Liver (tissue), 8 donors: ENCODE measurements at regions not wholly inside any gene's neighbourhood (a gene's known extent, or its start where the extent isn't known, plus 50 kb on each side); places are given as distances from the start of the nearest gene placed in this dataset.

Source experiments
- DNase-seq: peaks from one replicate; pipeline ENCODE4 v3.0.0-alpha.2; 2017; ENCODE audit warnings: low spot score
- H3K27ac ChIP-seq, 2 donors: one replicate each; pipeline ENCODE4 v1.7.0; 2013; ENCODE audit warnings: inconsistent platforms in 2 of 2, low read length in 2 of 2, control low read depth in 1 of 2, low read depth in 1 of 2, mild to moderate bottlenecking in 1 of 2
- H3K27me3 ChIP-seq, 4 donors: one replicate each; pipeline versions ENCODE4 v1.6.1 to v1.7.0; 2013; ENCODE audit warnings: low read length in 3 of 4, inconsistent platforms in 1 of 4, mild to moderate bottlenecking in 1 of 4, moderate library complexity in 1 of 4; ENCODE audit not compliant: control insufficient read depth in 4 of 4, insufficient read depth in 4 of 4
- H3K36me3 ChIP-seq, 4 donors: one replicate each; pipeline versions ENCODE4 v1.6.1 to v1.7.0; 2013; ENCODE audit warnings: low read length in 3 of 4, mild to moderate bottlenecking in 3 of 4, low read depth in 1 of 4, moderate library complexity in 1 of 4; ENCODE audit not compliant: control insufficient read depth in 4 of 4, insufficient read depth in 3 of 4
- H3K4me1 ChIP-seq, 4 donors: one replicate each; pipeline versions ENCODE4 v1.6.1 to v1.7.0; 2013; ENCODE audit warnings: low read length in 3 of 4, mild to moderate bottlenecking in 3 of 4, moderate library complexity in 1 of 4; ENCODE audit not compliant: control insufficient read depth in 4 of 4, insufficient read depth in 4 of 4
- H3K4me3 ChIP-seq, 3 donors: one replicate each; pipeline versions ENCODE4 v1.6.1 to v1.7.0; 2013; ENCODE audit warnings: low read length in 3 of 3, control low read depth in 1 of 3, low read depth in 1 of 3, mild to moderate bottlenecking in 1 of 3
- H3K9ac ChIP-seq, 2 donors: one replicate each; pipeline ENCODE4 v1.7.0; 2013; ENCODE audit warnings: low read length in 2 of 2, mild to moderate bottlenecking in 2 of 2, moderate library complexity in 2 of 2, control low read depth in 1 of 2, low read depth in 1 of 2
- H3K9me3 ChIP-seq, 4 donors: one replicate each; pipeline versions ENCODE4 v1.6.1 to v1.7.0; 2013; ENCODE audit warnings: low read length in 3 of 4; ENCODE audit not compliant: control insufficient read depth in 4 of 4
- EGR1 ChIP-seq, 2 donors: IDR thresholded peaks; 2 replicates each; pipeline ENCODE4 v1.6.1; 2016 to 2018; ENCODE audit warnings: antibody characterized with exemption in 2 of 2, low read depth in 2 of 2
- FOXA1 ChIP-seq: IDR thresholded peaks from 2 replicates; pipeline ENCODE4 v1.6.1; 2016; ENCODE audit warnings: antibody characterized with exemption
- FOXA2 ChIP-seq: IDR thresholded peaks from 2 replicates; pipeline ENCODE4 v1.6.1; 2016; ENCODE audit warnings: antibody characterized with exemption
- GABPA ChIP-seq, 2 donors: IDR thresholded peaks in 1 of 2; conservative IDR thresholded peaks in 1 of 2; 2 replicates each; pipeline ENCODE4 v1.6.1; 2016; ENCODE audit warnings: antibody characterized with exemption in 2 of 2, mild to moderate bottlenecking in 1 of 2, moderate library complexity in 1 of 2
- HNF4A ChIP-seq, 2 donors: conservative IDR thresholded peaks; 2 replicates each; pipeline ENCODE4 v1.6.1; 2016; ENCODE audit warnings: antibody characterized with exemption in 2 of 2, mild to moderate bottlenecking in 2 of 2
- HNF4G ChIP-seq: IDR thresholded peaks from 2 replicates; pipeline ENCODE4 v1.6.1; 2016; ENCODE audit warnings: antibody characterized with exemption
- JUND ChIP-seq, 2 donors: IDR thresholded peaks; 2 replicates each; pipeline ENCODE4 v1.6.1; 2016; ENCODE audit warnings: antibody characterized with exemption in 2 of 2
- NR2F2 ChIP-seq: IDR thresholded peaks from 2 replicates; pipeline ENCODE4 v1.6.1; 2016; ENCODE audit warnings: antibody characterized with exemption
- RAD21 ChIP-seq, 2 donors: IDR thresholded peaks; 2 replicates each; pipeline ENCODE4 v1.6.1; 2016; ENCODE audit warnings: antibody characterized with exemption in 2 of 2, mild to moderate bottlenecking in 2 of 2
- RXRA ChIP-seq, 2 donors: IDR thresholded peaks; 2 replicates each; pipeline ENCODE4 v1.6.1; 2017 to 2018; ENCODE audit warnings: antibody characterized with exemption in 2 of 2, mild to moderate bottlenecking in 1 of 2
- SP1 ChIP-seq: IDR thresholded peaks from 2 replicates; pipeline ENCODE4 v1.6.1; 2018; ENCODE audit warnings: antibody characterized with exemption, mild to moderate bottlenecking
- TAF1 ChIP-seq: conservative IDR thresholded peaks from 2 replicates; pipeline ENCODE4 v1.6.1; 2016; ENCODE audit warnings: antibody characterized with exemption, mild to moderate bottlenecking
- YY1 ChIP-seq: IDR thresholded peaks from 2 replicates; pipeline ENCODE4 v1.6.1; 2016; ENCODE audit warnings: antibody characterized with exemption, mild to moderate bottlenecking
- WGBS: extraction: QIAGEN DNeasy Blood & Tissue Kit; methylation state at CpG from one replicate; pipeline ENCODE4 v1.1.7; 2013; 5-methylcytosine and 5-hydroxymethylcytosine counted together
- TF ChIP-seq, protein P1 (sequence below): fragments of 150-350 bp; IDR thresholded peaks from 2 replicates; pipeline ENCODE4 v1.5.1; 2017; ENCODE audit warnings: improper control_type of control experiment, low read depth, low read length; ENCODE audit not compliant: missing input control
- TF ChIP-seq, protein P2 (sequence below): IDR thresholded peaks from 2 replicates; pipeline ENCODE4 v1.6.1; 2016; ENCODE audit warnings: antibody characterized with exemption
- TF ChIP-seq, protein P3 (sequence below): IDR thresholded peaks from 2 replicates; pipeline ENCODE4 v1.6.1; 2016; ENCODE audit warnings: antibody characterized with exemption, mild to moderate bottlenecking
- TF ChIP-seq, protein P4 (sequence below): IDR thresholded peaks from 2 replicates; pipeline ENCODE4 v1.6.1; 2016; ENCODE audit warnings: antibody characterized with exemption
- TF ChIP-seq, protein P5 (sequence below): IDR thresholded peaks from 2 replicates; pipeline ENCODE4 v1.6.1; 2016; ENCODE audit warnings: antibody characterized with exemption
- donor health status: healthy.
- donor health status: healthy.
- donor health status: healthy.
- donor health status: healthy.
- donor health status: healthy.

DNA sequence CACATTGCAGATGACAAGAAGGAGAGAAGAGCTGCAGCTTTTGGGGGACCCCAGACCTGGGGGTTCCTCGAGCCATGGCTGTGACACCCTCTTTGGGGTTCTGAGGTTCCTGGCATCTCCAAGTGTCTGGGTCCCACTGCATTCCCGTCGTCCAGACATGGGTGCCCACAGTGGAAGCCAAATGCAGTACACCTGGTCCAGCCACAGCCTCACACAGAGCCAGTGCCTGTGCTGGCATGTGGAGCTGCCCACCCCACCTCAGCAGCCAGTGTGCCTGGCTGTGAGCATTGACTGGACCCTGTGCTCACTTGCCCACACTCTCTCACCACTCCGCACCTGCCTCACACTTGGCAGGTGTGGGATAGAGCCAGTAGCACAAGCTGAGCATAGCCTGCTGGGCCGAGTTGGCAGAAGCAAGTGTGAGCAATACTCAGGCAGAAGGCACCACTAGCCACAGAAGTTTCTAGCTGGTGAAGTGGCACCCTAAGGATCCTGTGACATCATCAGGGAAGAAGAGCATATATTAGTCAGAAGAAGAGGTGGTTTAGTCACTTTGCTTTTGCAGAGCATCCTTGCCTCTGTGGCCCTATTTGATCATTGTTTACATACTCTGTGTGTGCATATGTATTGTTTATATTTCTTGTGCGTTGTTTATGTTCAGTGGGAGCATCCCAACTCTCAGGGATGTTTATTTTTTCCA lies 65.0 kb upstream of the MAGEB2 start:
- no peaks in the 10 kb centered on the region for H3K27me3 ChIP-seq
- no peak overlapping the region for H3K4me3 ChIP-seq
- no peak for DNase-seq
- TF ChIP-seq HNF4A (conservative IDR thresholded peaks at IDR 0.05) (no peak), HNF4G (no peak), RAD21 (IDR thresholded peaks at IDR 0.05) (no peak), FOXA1 (no peak), RXRA (IDR thresholded peaks at IDR 0.05) (no peak), SP1 (no peak), GABPA (IDR thresholded peaks at IDR 0.05 in 1 of 2, conservative IDR thresholded peaks at IDR 0.05 in 1 of 2) (no peak)
- TF ChIP-seq, protein P1, sequence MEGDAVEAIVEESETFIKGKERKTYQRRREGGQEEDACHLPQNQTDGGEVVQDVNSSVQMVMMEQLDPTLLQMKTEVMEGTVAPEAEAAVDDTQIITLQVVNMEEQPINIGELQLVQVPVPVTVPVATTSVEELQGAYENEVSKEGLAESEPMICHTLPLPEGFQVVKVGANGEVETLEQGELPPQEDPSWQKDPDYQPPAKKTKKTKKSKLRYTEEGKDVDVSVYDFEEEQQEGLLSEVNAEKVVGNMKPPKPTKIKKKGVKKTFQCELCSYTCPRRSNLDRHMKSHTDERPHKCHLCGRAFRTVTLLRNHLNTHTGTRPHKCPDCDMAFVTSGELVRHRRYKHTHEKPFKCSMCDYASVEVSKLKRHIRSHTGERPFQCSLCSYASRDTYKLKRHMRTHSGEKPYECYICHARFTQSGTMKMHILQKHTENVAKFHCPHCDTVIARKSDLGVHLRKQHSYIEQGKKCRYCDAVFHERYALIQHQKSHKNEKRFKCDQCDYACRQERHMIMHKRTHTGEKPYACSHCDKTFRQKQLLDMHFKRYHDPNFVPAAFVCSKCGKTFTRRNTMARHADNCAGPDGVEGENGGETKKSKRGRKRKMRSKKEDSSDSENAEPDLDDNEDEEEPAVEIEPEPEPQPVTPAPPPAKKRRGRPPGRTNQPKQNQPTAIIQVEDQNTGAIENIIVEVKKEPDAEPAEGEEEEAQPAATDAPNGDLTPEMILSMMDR, result no peak
- 79% methylated on average over 6 of the region's 6 CpGs for WGBS
- no peaks in the 10 kb centered on the region for H3K36me3 ChIP-seq
- H3K9ac ChIP-seq, result no peak overlapping the region
- H3K9me3 ChIP-seq, result no peaks in the 10 kb centered on the region
- H3K4me1 ChIP-seq, result no peaks in the 10 kb centered on the region
- no peak overlapping the region for H3K27ac ChIP-seq

DNA sequence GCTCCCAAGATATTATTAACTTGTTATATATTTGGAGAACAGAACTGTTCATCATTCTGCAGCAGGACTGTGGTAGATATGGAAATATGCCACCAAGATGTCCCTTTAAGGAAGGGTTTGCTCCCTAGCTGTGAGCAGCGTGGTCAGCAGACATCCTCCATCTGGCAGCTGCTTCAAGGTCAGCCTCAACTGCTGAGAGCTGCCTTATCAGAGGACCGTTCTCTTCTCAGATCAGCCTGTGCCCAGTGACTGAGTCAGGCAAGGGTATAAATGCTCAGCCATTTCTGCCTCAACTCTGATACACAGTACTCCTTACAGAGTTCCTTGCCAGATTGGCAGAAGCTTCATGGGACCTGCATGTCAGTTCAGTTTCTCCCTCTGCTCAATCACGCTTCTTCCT lies 63.4 kb upstream of the MAGEB2 start:
- Histone ChIP-seq H3K9ac (no peak overlapping the region), H3K4me1 (no peaks in the 10 kb centered on the region), H3K27me3 (no peaks in the 10 kb centered on the region), H3K4me3 (no peak overlapping the region), H3K36me3 (no peaks in the 10 kb centered on the region), H3K9me3 (no peaks in the 10 kb centered on the region), H3K27ac (no peak overlapping the region)
- DNase-seq, result no peak
- no peak for TF ChIP-seq RXRA (IDR thresholded peaks at IDR 0.05)
- TF ChIP-seq, protein P1, result no peak
- no peak for TF ChIP-seq EGR1 (IDR thresholded peaks at IDR 0.05; ENCODE audit: low read depth in 2 of 2)
- TF ChIP-seq SP1, result no peak
- TF ChIP-seq HNF4G, result no peak
- no peak for TF ChIP-seq FOXA1
- no peak for TF ChIP-seq NR2F2
- TF ChIP-seq YY1, result no peak
- TF ChIP-seq GABPA (IDR thresholded peaks at IDR 0.05 in 1 of 2, conservative IDR thresholded peaks at IDR 0.05 in 1 of 2), result no peak
- TF ChIP-seq, protein P2, sequence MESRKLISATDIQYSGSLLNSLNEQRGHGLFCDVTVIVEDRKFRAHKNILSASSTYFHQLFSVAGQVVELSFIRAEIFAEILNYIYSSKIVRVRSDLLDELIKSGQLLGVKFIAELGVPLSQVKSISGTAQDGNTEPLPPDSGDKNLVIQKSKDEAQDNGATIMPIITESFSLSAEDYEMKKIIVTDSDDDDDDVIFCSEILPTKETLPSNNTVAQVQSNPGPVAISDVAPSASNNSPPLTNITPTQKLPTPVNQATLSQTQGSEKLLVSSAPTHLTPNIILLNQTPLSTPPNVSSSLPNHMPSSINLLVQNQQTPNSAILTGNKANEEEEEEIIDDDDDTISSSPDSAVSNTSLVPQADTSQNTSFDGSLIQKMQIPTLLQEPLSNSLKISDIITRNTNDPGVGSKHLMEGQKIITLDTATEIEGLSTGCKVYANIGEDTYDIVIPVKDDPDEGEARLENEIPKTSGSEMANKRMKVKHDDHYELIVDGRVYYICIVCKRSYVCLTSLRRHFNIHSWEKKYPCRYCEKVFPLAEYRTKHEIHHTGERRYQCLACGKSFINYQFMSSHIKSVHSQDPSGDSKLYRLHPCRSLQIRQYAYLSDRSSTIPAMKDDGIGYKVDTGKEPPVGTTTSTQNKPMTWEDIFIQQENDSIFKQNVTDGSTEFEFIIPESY, result no peak
- no peak for TF ChIP-seq RAD21 (IDR thresholded peaks at IDR 0.05)
- TF ChIP-seq, protein P3, sequence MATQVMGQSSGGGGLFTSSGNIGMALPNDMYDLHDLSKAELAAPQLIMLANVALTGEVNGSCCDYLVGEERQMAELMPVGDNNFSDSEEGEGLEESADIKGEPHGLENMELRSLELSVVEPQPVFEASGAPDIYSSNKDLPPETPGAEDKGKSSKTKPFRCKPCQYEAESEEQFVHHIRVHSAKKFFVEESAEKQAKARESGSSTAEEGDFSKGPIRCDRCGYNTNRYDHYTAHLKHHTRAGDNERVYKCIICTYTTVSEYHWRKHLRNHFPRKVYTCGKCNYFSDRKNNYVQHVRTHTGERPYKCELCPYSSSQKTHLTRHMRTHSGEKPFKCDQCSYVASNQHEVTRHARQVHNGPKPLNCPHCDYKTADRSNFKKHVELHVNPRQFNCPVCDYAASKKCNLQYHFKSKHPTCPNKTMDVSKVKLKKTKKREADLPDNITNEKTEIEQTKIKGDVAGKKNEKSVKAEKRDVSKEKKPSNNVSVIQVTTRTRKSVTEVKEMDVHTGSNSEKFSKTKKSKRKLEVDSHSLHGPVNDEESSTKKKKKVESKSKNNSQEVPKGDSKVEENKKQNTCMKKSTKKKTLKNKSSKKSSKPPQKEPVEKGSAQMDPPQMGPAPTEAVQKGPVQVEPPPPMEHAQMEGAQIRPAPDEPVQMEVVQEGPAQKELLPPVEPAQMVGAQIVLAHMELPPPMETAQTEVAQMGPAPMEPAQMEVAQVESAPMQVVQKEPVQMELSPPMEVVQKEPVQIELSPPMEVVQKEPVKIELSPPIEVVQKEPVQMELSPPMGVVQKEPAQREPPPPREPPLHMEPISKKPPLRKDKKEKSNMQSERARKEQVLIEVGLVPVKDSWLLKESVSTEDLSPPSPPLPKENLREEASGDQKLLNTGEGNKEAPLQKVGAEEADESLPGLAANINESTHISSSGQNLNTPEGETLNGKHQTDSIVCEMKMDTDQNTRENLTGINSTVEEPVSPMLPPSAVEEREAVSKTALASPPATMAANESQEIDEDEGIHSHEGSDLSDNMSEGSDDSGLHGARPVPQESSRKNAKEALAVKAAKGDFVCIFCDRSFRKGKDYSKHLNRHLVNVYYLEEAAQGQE, result no peak
- no peak for TF ChIP-seq TAF1
- TF ChIP-seq JUND (IDR thresholded peaks at IDR 0.05), result no peak
- TF ChIP-seq, protein P4, sequence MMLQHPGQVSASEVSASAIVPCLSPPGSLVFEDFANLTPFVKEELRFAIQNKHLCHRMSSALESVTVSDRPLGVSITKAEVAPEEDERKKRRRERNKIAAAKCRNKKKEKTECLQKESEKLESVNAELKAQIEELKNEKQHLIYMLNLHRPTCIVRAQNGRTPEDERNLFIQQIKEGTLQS, result no peak
- TF ChIP-seq, protein P5, sequence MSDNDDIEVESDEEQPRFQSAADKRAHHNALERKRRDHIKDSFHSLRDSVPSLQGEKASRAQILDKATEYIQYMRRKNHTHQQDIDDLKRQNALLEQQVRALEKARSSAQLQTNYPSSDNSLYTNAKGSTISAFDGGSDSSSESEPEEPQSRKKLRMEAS, result no peak
- TF ChIP-seq FOXA2, result no peak
- TF ChIP-seq HNF4A (conservative IDR thresholded peaks at IDR 0.05), result no peak
- 80% methylated on average over 3 of the region's 3 CpGs for WGBS
